ENCODE measurements at regions not wholly inside any gene's neighbourhood (a gene's known extent, or its start where the extent isn't known, plus 50 kb on each side); places are given as distances from the start of the nearest gene placed in this dataset.

DNA sequence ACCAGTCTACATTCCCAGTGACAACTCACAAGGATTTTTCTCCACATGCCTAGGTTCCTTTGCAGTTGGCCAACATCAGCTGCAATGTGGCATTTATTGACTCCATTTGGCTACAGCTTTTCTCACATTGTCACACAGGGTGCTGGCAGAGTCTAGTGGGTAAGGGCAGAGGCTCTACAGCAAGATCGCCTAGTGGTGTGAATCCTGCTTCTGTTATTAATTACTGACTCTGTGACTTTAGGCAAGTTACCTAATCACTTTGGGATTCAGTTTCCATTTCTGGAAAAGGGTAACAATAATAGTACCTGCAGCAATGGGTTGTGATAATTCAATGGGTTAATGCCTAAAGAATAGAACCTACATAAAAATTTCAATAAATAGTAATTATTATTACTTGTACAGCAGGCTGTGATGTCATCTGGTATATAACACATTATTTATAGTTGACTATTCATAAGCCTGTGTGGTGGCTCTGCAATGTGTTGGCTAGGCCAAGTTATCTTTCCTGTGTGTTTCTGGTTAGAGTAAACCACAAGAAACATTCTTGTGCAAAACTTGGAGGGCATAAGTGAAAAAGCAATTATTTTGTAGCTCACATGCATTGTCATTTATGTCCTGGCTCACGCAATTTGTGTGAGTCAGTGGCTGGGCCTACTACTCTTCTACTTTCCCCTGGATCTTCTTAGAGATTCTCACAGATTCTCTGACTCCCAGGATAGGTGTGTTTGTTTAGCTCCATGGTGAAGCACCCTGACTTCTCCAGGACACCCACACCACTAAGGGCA is 59.5 kb downstream of the PTGS2 start:
- no peaks in the 10 kb centered on the region for H3K9me3 Mint-ChIP-seq (ENCODE audit: low read depth, unreplicated experiment)
- no peak overlapping the region for H3K27ac Mint-ChIP-seq (ENCODE audit: unreplicated experiment)
- no peaks in the 10 kb centered on the region for H3K27me3 Mint-ChIP-seq (ENCODE audit: unreplicated experiment)
- no peak overlapping the region for H3K4me3 Mint-ChIP-seq (ENCODE audit: low read depth, unreplicated experiment)
- BruUV-seq (replicated peaks), result no TSS peak
- intact Hi-C loops (cut with micrococcal nuclease; ENCODE audit: unreplicated experiment), result no loop called here
- peaks cover 15% of the 10 kb centered on the region for H3K4me1 Mint-ChIP-seq (ENCODE audit: low read depth, unreplicated experiment)
- TF ChIP-seq CTCF (IDR thresholded peaks at IDR 0.05; ENCODE audit: unreplicated experiment), result no peak
- no peak for DNase-seq
- CTCF ChIA-PET, result interaction anchor here (0.7 to 1.0 kb wide), 2 partner anchors 229 to 367 kb away, joined by 3 to 4 read pairs; no protein-coding TSS in a partner anchor
- H3K36me3 Mint-ChIP-seq (ENCODE audit: insufficient read depth, unreplicated experiment), result no peaks in the 10 kb centered on the region

- no peaks in the 10 kb centered on the region for H3K9me3 Mint-ChIP-seq (ENCODE audit: low read depth, unreplicated experiment)
Measured at GRCh38 chr1:186618401-186619170, 61.6 kb downstream of the PTGS2 start.

GRCh38 chr1:186617926-186618325 is 62.3 kb downstream of the PTGS2 start:
- no TSS peak for BruUV-seq (replicated peaks)
- H3K36me3 Mint-ChIP-seq (ENCODE audit: insufficient read depth, unreplicated experiment), result no peaks in the 10 kb centered on the region
- TF ChIP-seq CTCF (IDR thresholded peaks at IDR 0.05; ENCODE audit: unreplicated experiment), result no peak
- H3K27me3 Mint-ChIP-seq (ENCODE audit: unreplicated experiment), result no peaks in the 10 kb centered on the region
- H3K4me3 Mint-ChIP-seq (ENCODE audit: low read depth, unreplicated experiment), result peak overlapping the region; percentile 9
- H3K4me1 Mint-ChIP-seq (ENCODE audit: low read depth, unreplicated experiment), result peaks cover 15% of the 10 kb centered on the region
- no peaks in the 10 kb centered on the region for H3K9me3 Mint-ChIP-seq (ENCODE audit: low read depth, unreplicated experiment)
- peak overlapping the region; percentile 39 for H3K27ac Mint-ChIP-seq (ENCODE audit: unreplicated experiment)
- intact Hi-C loops (cut with micrococcal nuclease; ENCODE audit: unreplicated experiment), result loop anchor here (2.0 kb wide), 1 partner anchor 63 kb away; the partner anchor contains the start of gene PTGS2
- DNase-seq, result peak; percentile 19
- CTCF ChIA-PET, result interaction anchor here (1.1 to 1.5 kb wide), 4 partner anchors 62 to 298 kb away, joined by 3 to 5 read pairs (median 4); no protein-coding TSS in a partner anchor

More at GRCh38 chr1:186618401-186619170, 61.6 kb downstream of the PTGS2 start:
- TF ChIP-seq CTCF (IDR thresholded peaks at IDR 0.05; ENCODE audit: unreplicated experiment), result no peak
- peaks cover 15% of the 10 kb centered on the region for H3K4me1 Mint-ChIP-seq (ENCODE audit: low read depth, unreplicated experiment)
- no TSS peak for BruUV-seq (replicated peaks)
- CTCF ChIA-PET, result interaction anchor here (1.1 to 1.5 kb wide), 4 partner anchors 61 to 297 kb away, joined by 3 to 5 read pairs (median 4); no protein-coding TSS in a partner anchor
- peak; percentile 76 for DNase-seq
- no peaks in the 10 kb centered on the region for H3K36me3 Mint-ChIP-seq (ENCODE audit: insufficient read depth, unreplicated experiment)
- peak overlapping the region; percentile 9 for H3K4me3 Mint-ChIP-seq (ENCODE audit: low read depth, unreplicated experiment)
- intact Hi-C loops (cut with micrococcal nuclease; ENCODE audit: unreplicated experiment), result loop anchor here (2.0 kb wide), 1 partner anchor 62 kb away; the partner anchor contains the start of gene PTGS2
- H3K27ac Mint-ChIP-seq (ENCODE audit: unreplicated experiment), result peak overlapping the region; percentile 39
- no peaks in the 10 kb centered on the region for H3K27me3 Mint-ChIP-seq (ENCODE audit: unreplicated experiment)

DNA sequence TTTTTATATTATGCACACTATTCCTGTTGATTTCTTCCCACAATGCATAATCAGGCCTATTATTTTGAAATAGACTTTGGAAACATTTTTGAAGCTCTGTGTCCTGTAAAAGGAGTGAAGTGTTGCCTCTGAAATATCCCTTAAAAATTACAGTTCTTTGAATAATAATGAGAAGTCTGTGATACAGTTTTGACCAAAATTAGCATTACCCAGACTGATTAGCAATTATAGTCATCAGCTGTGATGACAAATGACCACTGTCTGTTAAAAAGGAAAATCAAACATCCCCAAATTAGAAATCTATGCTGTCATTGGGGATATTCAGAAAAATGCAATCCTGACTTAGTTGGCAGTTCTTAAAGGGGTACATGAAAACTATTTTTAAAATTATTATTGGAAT is 63.7 kb downstream of the PTGS2 start:
- DNase-seq, result no peak
- no peaks in the 10 kb centered on the region for H3K9me3 Mint-ChIP-seq (ENCODE audit: low read depth, unreplicated experiment)
- CTCF ChIA-PET, result no interaction called here
- peaks cover 15% of the 10 kb centered on the region for H3K4me1 Mint-ChIP-seq (ENCODE audit: low read depth, unreplicated experiment)
- BruUV-seq (replicated peaks), result no TSS peak
- no peaks in the 10 kb centered on the region for H3K36me3 Mint-ChIP-seq (ENCODE audit: insufficient read depth, unreplicated experiment)
- TF ChIP-seq CTCF (IDR thresholded peaks at IDR 0.05; ENCODE audit: unreplicated experiment), result no peak
- intact Hi-C loops (cut with micrococcal nuclease; ENCODE audit: unreplicated experiment), result no loop called here
- H3K27me3 Mint-ChIP-seq (ENCODE audit: unreplicated experiment), result no peaks in the 10 kb centered on the region
- H3K4me3 Mint-ChIP-seq (ENCODE audit: low read depth, unreplicated experiment), result no peak overlapping the region
- H3K27ac Mint-ChIP-seq (ENCODE audit: unreplicated experiment), result no peak overlapping the region

Measured in Calu3 (cell line).